C4-2B (cell line): ENCODE measurements at regions not wholly inside any gene's neighbourhood (a gene's known extent, or its start where the extent isn't known, plus 50 kb on each side); places are given as distances from the start of the nearest gene placed in this dataset.

Source experiments
- H3K27ac ChIP-seq: fragments of 450-650 bp; 2 replicates; pipeline ENCODE4 v1.5.1; 2017
- ZFX ChIP-seq: fragments of 450-650 bp; IDR thresholded peaks from 2 replicates; pipeline ENCODE4 v1.6.1; 2017
- TF ChIP-seq, protein P1 (sequence below): fragments of 450-650 bp; conservative IDR thresholded peaks from 2 replicates; pipeline ENCODE4 v1.5.1; 2017; ENCODE audit warnings: mild to moderate bottlenecking

DNA sequence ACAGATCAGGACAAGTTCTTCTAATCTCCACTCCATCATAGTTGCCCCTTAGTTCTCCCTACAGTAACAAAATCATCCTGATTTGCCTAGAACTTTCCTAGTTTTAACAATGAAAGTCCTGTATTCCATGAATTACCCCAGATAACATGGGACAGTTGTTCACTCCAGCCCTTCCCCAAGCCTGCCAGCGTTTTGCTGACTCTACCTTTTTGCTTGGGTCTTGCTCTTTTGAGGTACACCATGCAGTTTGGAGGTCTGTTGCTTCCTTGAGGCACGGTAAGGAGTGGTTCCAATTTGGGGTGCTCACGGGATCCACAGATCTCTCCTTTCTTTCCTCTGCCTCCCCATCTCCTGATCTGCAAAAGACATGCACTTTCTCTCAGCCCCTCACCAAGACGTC lies 61.6 kb upstream of the DYRK2 start:
- H3K27ac ChIP-seq, result no peak overlapping the region
- no peak for TF ChIP-seq ZFX
- TF ChIP-seq, protein P1, sequence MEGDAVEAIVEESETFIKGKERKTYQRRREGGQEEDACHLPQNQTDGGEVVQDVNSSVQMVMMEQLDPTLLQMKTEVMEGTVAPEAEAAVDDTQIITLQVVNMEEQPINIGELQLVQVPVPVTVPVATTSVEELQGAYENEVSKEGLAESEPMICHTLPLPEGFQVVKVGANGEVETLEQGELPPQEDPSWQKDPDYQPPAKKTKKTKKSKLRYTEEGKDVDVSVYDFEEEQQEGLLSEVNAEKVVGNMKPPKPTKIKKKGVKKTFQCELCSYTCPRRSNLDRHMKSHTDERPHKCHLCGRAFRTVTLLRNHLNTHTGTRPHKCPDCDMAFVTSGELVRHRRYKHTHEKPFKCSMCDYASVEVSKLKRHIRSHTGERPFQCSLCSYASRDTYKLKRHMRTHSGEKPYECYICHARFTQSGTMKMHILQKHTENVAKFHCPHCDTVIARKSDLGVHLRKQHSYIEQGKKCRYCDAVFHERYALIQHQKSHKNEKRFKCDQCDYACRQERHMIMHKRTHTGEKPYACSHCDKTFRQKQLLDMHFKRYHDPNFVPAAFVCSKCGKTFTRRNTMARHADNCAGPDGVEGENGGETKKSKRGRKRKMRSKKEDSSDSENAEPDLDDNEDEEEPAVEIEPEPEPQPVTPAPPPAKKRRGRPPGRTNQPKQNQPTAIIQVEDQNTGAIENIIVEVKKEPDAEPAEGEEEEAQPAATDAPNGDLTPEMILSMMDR, result no peak

DNA sequence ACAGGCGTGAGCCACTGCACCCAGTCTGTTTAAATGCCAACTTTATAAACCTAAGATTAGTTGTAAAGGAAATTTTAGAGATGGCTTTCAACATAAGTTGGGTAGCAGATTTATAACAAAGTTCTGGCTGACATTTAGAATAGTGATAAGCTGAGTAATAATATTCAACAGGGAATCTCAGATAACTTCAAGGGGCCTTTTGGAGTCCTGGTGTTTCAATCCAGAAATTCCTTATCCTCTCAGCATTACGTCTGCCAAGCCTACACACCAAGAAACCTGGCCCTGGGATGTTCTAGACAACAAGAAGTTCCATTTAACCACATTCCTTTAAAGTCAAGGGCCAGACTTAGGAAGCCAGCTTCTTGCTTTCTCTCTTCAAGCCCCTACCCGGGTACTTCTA lies 59.5 kb upstream of the DYRK2 start:
- no peak overlapping the region for H3K27ac ChIP-seq

DNA sequence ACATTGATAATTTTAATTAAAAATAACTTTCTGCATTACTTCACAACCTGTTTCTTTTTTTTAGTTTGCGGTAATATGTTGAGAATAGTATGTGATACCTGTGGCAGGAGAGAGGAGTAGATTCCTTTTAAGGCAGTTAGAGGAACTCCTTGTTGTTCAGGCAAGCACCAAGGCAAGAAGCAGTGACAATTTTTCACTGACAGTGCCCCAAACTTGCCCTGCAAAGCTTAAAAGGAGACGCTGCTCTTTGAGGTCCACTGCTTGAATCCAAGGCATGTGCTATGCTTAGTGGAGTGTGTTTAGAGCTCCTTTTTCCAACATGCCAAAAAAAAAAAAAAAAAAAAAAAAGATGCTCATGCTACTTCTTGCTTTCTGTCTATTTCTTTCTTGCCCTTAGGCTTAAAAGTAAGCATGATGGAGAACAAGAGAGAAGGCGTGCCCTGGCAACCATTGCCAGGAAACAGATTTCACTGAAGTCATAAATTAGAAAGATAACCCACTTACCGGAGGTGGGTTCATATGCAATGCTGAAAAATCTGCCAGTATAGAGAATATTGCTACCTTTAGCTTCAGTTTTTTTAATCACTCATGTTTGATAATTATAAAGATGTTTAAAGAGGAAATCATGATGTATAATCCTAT lies 58.3 kb upstream of the DYRK2 start:
- H3K27ac ChIP-seq, result no peak overlapping the region
- TF ChIP-seq ZFX, result no peak
- TF ChIP-seq, protein P1, result no peak

More for the DNA sequence above, 59.5 kb upstream of the DYRK2 start:
- TF ChIP-seq, protein P1, result no peak
- TF ChIP-seq ZFX, result no peak

DNA sequence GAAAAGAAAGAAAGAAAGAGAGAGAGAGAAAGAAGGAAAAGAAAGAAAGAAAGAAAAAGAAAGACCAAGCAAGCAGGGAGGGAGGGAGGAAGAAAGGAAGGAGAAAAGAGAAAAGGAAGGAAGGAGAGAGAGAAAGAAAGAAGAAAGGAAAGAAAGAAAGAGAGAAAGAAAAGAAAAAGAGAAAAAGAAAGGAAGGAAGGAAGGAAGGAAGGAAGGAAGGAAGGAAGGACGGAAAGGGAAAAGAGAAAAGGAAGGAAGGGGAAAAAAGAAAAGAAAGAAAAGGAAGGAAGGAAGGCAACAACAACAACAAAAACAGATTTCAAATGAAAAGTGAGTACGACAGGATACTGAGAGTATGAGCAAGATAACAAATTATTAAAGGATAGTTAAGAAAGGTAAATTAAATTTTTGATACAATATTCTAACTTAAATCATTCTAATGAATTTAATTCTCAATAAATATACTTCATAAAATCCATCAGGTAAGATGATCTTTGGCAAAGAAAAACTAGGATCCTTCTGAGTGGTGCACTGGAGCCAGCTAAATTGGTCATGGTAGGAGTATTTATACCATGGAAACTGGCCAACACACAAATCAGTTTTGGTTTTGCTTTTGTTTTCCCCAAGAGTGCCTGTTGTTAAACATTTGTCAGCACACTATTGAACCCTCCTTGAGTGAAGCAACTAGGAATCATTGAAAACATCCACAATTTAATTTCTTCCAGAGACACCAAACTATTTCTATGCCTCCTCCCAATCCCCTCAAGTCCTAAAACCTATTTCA lies 56.1 kb upstream of the DYRK2 start:
- no peak overlapping the region for H3K27ac ChIP-seq
- TF ChIP-seq, protein P1, result no peak
- no peak for TF ChIP-seq ZFX

DNA sequence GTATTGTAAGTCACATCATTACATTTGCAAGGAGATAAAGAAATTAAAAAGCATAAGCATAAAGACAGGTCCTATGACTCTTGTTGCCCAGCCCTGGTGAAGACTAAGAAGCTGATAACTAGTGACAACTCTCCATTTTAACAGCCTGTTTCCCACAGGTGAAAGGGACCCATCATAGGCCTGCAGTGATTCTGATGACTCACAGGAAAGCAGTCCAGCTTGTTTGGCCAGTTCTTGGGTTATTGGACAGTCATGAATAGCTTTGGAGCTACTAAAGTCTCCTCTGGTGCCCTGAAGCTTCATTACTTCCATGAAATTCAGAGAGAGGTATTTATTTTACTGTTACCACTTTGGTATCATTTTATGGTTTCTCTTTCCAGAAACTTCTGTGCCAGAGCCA lies 55.5 kb upstream of the DYRK2 start:
- peak overlapping the region; percentile 32; the same call in 1 of the 2 replicates for H3K27ac ChIP-seq

DNA sequence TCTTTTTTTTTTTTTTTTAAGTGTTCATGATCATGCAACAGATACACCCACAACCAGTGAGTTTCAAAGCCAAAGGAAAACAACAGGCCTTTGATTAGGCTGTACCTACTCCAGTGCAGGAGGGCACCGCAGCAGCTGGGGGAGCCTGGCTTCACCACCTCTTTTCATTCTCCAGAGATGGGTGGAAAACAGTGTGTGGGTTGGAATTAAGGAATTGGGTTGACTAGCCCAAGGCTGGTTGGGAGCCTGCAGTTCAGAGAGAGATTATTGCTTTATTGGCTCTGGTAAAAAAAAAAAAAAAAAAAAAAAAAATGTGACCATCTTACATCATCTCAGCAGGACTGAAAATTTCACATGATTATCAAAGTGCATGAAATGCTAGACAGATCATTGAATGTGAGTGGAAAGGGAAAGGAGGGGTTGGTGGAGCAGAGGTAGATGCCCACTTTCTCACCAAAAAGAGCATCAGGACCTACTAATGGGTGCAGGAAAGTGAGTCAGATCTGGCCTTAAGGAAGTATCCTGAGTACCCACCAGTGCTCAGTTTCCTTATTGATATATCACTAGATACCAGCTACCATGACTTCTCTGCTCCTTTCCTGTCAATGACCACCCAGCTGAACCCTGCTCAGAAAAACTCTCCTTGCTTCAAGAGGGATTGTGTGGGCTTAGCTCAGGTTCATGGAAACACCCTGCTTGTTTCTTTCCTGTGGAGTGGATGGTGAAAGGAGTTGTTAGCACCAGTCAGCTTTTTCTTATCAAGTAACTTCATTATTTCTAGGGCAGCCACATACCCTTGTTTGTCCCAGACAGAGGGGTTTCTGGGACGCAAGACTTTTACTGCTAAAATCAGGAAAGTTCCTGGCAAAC lies 54.8 kb upstream of the DYRK2 start:
- H3K27ac ChIP-seq, result peak overlapping the region; percentile 32; the same call in 1 of the 2 replicates
- TF ChIP-seq, protein P1, result no peak
- TF ChIP-seq ZFX, result no peak

More for the DNA sequence above, 55.5 kb upstream of the DYRK2 start:
- no peak for TF ChIP-seq ZFX
- TF ChIP-seq, protein P1, result no peak
